ENCODE measurements at regions not wholly inside any gene's neighbourhood (a gene's known extent, or its start where the extent isn't known, plus 50 kb on each side); places are given as distances from the start of the nearest gene placed in this dataset.

- Histone ChIP-seq H3K27me3 (ENCODE audit: control insufficient read depth, insufficient read depth, low read length) (no peaks in the 10 kb centered on the region), H3K9me3 (ENCODE audit: control insufficient read depth, insufficient read depth, low read depth, low read length) (no peaks in the 10 kb centered on the region), H3K36me3 (ENCODE audit: control insufficient read depth, insufficient read depth, low read length) (no peaks in the 10 kb centered on the region), H3K4me3 (ENCODE audit: low read depth in 2 of 2, low read length in 2 of 2) (no peak overlapping the region), H3K4me1 (ENCODE audit: control insufficient read depth, insufficient read depth, low read length) (no peaks in the 10 kb centered on the region), H3K27ac (ENCODE audit: low read length) (no peak overlapping the region)
- intact Hi-C loops (cut with micrococcal nuclease; ENCODE audit: unreplicated experiment) = no loop called here
- DNase-seq (ENCODE audit: low read depth, low spot score) = no peak
- in situ Hi-C loops (cut with HindIII; ENCODE audit: low pct_unique_long_range_greater_than_20kb, low sequenced_read_pairs) = no loop called here
- no TSS peak for BruUV-seq (replicated peaks)
- ATAC-seq = no peak
- CTCF ChIA-PET = no interaction called here
- POLR2A ChIA-PET = no interaction called here
- no peak for TF ChIP-seq CTCF (IDR thresholded peaks at IDR 0.05)
- TF ChIP-seq TCF7L2 (IDR thresholded peaks at IDR 0.05; ENCODE audit: low read depth, low read length) = no peak
Observed at GRCh38 chr3:188026191-188026968, 127.6 kb upstream of the LPP start.

GRCh38 chr3:188031121-188031520, 122.8 kb upstream of the LPP start:
- no peak for DNase-seq (ENCODE audit: low read depth, low spot score)
- no TSS peak for BruUV-seq (replicated peaks)
- POLR2A ChIA-PET = no interaction called here
- no peaks in the 10 kb centered on the region for H3K27me3 ChIP-seq (ENCODE audit: control insufficient read depth, insufficient read depth, low read length)
- in situ Hi-C loops (cut with HindIII; ENCODE audit: low pct_unique_long_range_greater_than_20kb, low sequenced_read_pairs) (no loop called here), intact Hi-C loops (cut with micrococcal nuclease; ENCODE audit: unreplicated experiment) (loop anchor here (10.0 kb wide), 1 partner anchor 286 kb away; the partner anchor contains the start of gene BCL6)
- no peak overlapping the region for H3K27ac ChIP-seq (ENCODE audit: low read length)
- CTCF ChIA-PET = no interaction called here
- no peak for ATAC-seq
- H3K9me3 ChIP-seq (ENCODE audit: control insufficient read depth, insufficient read depth, low read depth, low read length) = no peaks in the 10 kb centered on the region
- H3K4me1 ChIP-seq (ENCODE audit: control insufficient read depth, insufficient read depth, low read length) = no peaks in the 10 kb centered on the region; the same call in 1 of the 2 replicates
- no peak overlapping the region for H3K4me3 ChIP-seq (ENCODE audit: low read depth in 2 of 2, low read length in 2 of 2)
- TF ChIP-seq TCF7L2 (IDR thresholded peaks at IDR 0.05; ENCODE audit: low read depth, low read length) = no peak
- H3K36me3 ChIP-seq (ENCODE audit: control insufficient read depth, insufficient read depth, low read length) = no peaks in the 10 kb centered on the region

GRCh38 chr3:188034989-188035388, 119.0 kb upstream of the LPP start:
- in situ Hi-C loops (cut with HindIII; ENCODE audit: low pct_unique_long_range_greater_than_20kb, low sequenced_read_pairs) (no loop called here), intact Hi-C loops (cut with micrococcal nuclease; ENCODE audit: unreplicated experiment) (loop anchor here (5.0 to 10.0 kb wide), 2 partner anchors 290 to 917 kb away; partner anchors contain the start of gene BCL6)

More at GRCh38 chr3:188034989-188035388, 119.0 kb upstream of the LPP start:
- BruUV-seq (replicated peaks) = no TSS peak
- H3K36me3 ChIP-seq (ENCODE audit: control insufficient read depth, insufficient read depth, low read length) = no peaks in the 10 kb centered on the region
- ATAC-seq (no peak), DNase-seq (ENCODE audit: low read depth, low spot score) (no peak)
- no peaks in the 10 kb centered on the region for H3K9me3 ChIP-seq (ENCODE audit: control insufficient read depth, insufficient read depth, low read depth, low read length)
- no peak overlapping the region for H3K27ac ChIP-seq (ENCODE audit: low read length)
- H3K27me3 ChIP-seq (ENCODE audit: control insufficient read depth, insufficient read depth, low read length) = no peaks in the 10 kb centered on the region
- CTCF ChIA-PET = no interaction called here
- H3K4me3 ChIP-seq (ENCODE audit: low read depth in 2 of 2, low read length in 2 of 2) = no peak overlapping the region
- TF ChIP-seq REST (IDR thresholded peaks at IDR 0.05; ENCODE audit: insufficient read depth in 1 of 2, low read depth in 2 of 2, low read length in 1 of 2) (no peak), CTCF (IDR thresholded peaks at IDR 0.05) (no peak), TCF7L2 (IDR thresholded peaks at IDR 0.05; ENCODE audit: low read depth, low read length) (no peak), POLR2AphosphoS5 (IDR thresholded peaks at IDR 0.05; ENCODE audit: low read depth, low read length) (no peak), SIN3A (IDR thresholded peaks at IDR 0.05; ENCODE audit: borderline replicate concordance, insufficient read depth, low read depth, low read length) (no peak)
- POLR2A ChIA-PET = no interaction called here
- H3K4me1 ChIP-seq (ENCODE audit: control insufficient read depth, insufficient read depth, low read length) = peaks cover 9% of the 10 kb centered on the region

Measured in Panc1 (cell line).